ENCODE measurements at regions not wholly inside any gene's neighbourhood (a gene's known extent, or its start where the extent isn't known, plus 50 kb on each side); places are given as distances from the start of the nearest gene placed in this dataset.

DNA sequence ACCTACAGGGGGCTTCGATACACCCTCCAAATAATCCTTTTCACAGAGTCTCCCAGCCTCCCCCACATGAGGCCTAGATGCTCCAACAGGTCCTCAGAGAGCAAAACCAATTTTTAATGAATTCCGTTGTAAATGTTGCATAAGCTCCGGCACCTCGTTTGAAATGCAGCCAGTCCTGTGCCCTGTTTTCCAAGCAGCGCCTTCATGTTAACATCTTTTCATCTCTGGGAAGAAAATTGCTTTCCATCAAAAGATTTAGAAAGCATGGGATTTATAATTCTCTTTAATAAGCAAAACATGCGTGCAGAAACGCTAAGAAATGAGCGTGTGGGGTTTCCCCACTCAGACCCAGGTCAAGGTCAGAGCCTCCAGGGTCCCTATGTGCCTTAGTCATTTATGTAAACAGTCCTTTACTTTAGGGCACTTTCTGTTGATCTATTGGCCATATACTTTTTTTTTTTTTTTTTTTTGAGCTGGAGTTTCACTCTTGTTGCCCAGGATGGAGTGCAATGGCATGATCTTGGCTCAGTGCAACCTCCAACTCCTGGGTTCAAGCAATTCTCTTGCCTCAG lies 177.5 kb upstream of the S1PR3 start:
- CTCF ChIA-PET = no interaction called here
- POLR2A ChIA-PET = no interaction called here
- no peak for DNase-seq (ENCODE audit: extremely low spot score)
- TF ChIP-seq, protein P1, sequence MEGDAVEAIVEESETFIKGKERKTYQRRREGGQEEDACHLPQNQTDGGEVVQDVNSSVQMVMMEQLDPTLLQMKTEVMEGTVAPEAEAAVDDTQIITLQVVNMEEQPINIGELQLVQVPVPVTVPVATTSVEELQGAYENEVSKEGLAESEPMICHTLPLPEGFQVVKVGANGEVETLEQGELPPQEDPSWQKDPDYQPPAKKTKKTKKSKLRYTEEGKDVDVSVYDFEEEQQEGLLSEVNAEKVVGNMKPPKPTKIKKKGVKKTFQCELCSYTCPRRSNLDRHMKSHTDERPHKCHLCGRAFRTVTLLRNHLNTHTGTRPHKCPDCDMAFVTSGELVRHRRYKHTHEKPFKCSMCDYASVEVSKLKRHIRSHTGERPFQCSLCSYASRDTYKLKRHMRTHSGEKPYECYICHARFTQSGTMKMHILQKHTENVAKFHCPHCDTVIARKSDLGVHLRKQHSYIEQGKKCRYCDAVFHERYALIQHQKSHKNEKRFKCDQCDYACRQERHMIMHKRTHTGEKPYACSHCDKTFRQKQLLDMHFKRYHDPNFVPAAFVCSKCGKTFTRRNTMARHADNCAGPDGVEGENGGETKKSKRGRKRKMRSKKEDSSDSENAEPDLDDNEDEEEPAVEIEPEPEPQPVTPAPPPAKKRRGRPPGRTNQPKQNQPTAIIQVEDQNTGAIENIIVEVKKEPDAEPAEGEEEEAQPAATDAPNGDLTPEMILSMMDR (IDR thresholded peaks at IDR 0.05; ENCODE audit: control extremely low read depth, extremely low read depth, low read depth, missing control alignments) = no peak

GRCh38 chr9:88814577-88814976 lies 176.7 kb upstream of the S1PR3 start:
- DNase-seq (ENCODE audit: extremely low spot score) = no peak
- ChIA-PET POLR2A (no interaction called here), CTCF (no interaction called here)
- TF ChIP-seq, protein P1 (IDR thresholded peaks at IDR 0.05; ENCODE audit: control extremely low read depth, extremely low read depth, low read depth, missing control alignments) = no peak

DNA sequence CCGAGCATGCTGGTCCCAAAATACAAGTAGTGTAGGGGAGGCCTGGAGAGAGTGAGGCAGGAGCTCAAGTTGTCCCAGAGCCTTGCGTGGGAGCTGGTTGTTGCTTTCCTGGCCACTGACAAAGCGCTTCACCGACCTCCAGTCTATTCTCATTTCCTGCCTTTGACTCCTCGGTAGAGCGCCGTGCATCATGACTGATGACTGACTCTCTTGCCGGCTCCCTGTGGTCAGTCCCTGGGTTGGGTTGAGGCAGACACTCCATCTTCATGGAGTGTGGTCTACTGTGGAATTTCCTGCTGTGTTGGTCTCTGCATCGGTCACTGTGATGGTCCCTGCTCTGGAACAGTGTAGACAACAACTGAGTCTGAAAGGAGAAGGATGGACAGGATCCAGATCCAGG lies 175.1 kb upstream of the S1PR3 start:
- no peak for DNase-seq (ENCODE audit: extremely low spot score)
- ChIA-PET POLR2A (no interaction called here), CTCF (no interaction called here)
- TF ChIP-seq, protein P1 (IDR thresholded peaks at IDR 0.05; ENCODE audit: control extremely low read depth, extremely low read depth, low read depth, missing control alignments) = no peak

- ChIA-PET POLR2A (no interaction called here), CTCF (no interaction called here)
- no peak for DNase-seq (ENCODE audit: extremely low spot score)
- TF ChIP-seq, protein P1 (IDR thresholded peaks at IDR 0.05; ENCODE audit: control extremely low read depth, extremely low read depth, low read depth, missing control alignments) = no peak
Measured at GRCh38 chr9:88816591-88816990, 174.7 kb upstream of the S1PR3 start.

GRCh38 chr9:88817628-88818027 lies 173.6 kb upstream of the S1PR3 start:
- TF ChIP-seq, protein P1 (IDR thresholded peaks at IDR 0.05; ENCODE audit: control extremely low read depth, extremely low read depth, low read depth, missing control alignments) = no peak
- ChIA-PET CTCF (no interaction called here), POLR2A (no interaction called here)
- no peak for DNase-seq (ENCODE audit: extremely low spot score)

DNA sequence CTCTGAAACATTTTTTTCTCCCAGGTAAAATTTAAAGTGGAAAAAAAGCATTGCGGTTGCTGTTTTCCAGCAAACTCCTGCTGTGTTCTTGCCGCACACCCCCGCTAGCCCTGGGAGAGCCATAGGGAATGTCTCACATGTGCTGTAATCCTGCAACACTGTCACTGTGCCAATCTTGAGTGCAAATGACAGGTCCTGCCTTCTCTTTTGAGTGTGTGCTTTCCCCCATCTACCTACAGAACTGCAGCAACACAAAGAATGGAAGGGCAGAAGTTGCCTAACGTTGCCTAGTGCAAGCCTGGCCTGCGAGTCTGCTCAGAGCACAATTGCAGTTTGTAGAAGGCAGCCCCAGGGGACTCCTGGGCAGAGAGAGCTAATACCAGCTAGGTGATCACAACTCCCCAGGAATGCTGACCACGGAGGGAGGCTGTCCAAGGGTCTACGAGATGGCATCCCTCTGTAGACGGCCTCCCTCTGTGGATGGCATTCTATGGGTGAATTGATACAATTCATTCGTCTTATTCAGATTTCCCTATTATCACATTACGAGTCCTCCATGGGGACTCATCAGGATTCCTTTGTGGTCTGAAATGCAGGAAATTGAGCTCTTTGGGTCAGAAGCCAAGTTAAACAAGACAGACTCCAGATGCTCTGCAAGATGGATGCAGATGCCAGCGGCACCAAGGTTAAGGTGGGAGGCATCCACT lies 172.6 kb upstream of the S1PR3 start:
- no peak for DNase-seq (ENCODE audit: extremely low spot score)
- POLR2A ChIA-PET = no interaction called here
- CTCF ChIA-PET = no interaction called here
- TF ChIP-seq, protein P1 (IDR thresholded peaks at IDR 0.05; ENCODE audit: control extremely low read depth, extremely low read depth, low read depth, missing control alignments) = no peak

Data from GM10248 (cell line).